Liver (tissue), 7 donors: ENCODE measurements at regions not wholly inside any gene's neighbourhood (a gene's known extent, or its start where the extent isn't known, plus 50 kb on each side); places are given as distances from the start of the nearest gene placed in this dataset.

ENCODE experiments used
- DNase-seq: peaks from one replicate; pipeline ENCODE4 v3.0.0-alpha.2; 2017; ENCODE audit warnings: low spot score
- H3K27ac ChIP-seq, 2 donors: one replicate each; pipeline ENCODE4 v1.7.0; 2013; ENCODE audit warnings: inconsistent platforms in 2 of 2, low read length in 2 of 2, control low read depth in 1 of 2, low read depth in 1 of 2, mild to moderate bottlenecking in 1 of 2
- H3K27me3 ChIP-seq, 4 donors: one replicate each; pipeline versions ENCODE4 v1.6.1 to v1.7.0; 2013; ENCODE audit warnings: low read length in 3 of 4, inconsistent platforms in 1 of 4, mild to moderate bottlenecking in 1 of 4, moderate library complexity in 1 of 4; ENCODE audit not compliant: control insufficient read depth in 4 of 4, insufficient read depth in 4 of 4
- H3K36me3 ChIP-seq, 4 donors: one replicate each; pipeline versions ENCODE4 v1.6.1 to v1.7.0; 2013; ENCODE audit warnings: low read length in 3 of 4, mild to moderate bottlenecking in 3 of 4, low read depth in 1 of 4, moderate library complexity in 1 of 4; ENCODE audit not compliant: control insufficient read depth in 4 of 4, insufficient read depth in 3 of 4
- H3K4me1 ChIP-seq, 4 donors: one replicate each; pipeline versions ENCODE4 v1.6.1 to v1.7.0; 2013; ENCODE audit warnings: low read length in 3 of 4, mild to moderate bottlenecking in 3 of 4, moderate library complexity in 1 of 4; ENCODE audit not compliant: control insufficient read depth in 4 of 4, insufficient read depth in 4 of 4
- H3K4me3 ChIP-seq, 3 donors: one replicate each; pipeline versions ENCODE4 v1.6.1 to v1.7.0; 2013; ENCODE audit warnings: low read length in 3 of 3, control low read depth in 1 of 3, low read depth in 1 of 3, mild to moderate bottlenecking in 1 of 3
- H3K9ac ChIP-seq, 2 donors: one replicate each; pipeline ENCODE4 v1.7.0; 2013; ENCODE audit warnings: low read length in 2 of 2, mild to moderate bottlenecking in 2 of 2, moderate library complexity in 2 of 2, control low read depth in 1 of 2, low read depth in 1 of 2
- H3K9me3 ChIP-seq, 4 donors: one replicate each; pipeline versions ENCODE4 v1.6.1 to v1.7.0; 2013; ENCODE audit warnings: low read length in 3 of 4; ENCODE audit not compliant: control insufficient read depth in 4 of 4
- EGR1 ChIP-seq, 2 donors: IDR thresholded peaks; 2 replicates each; pipeline ENCODE4 v1.6.1; 2016 to 2018; ENCODE audit warnings: antibody characterized with exemption in 2 of 2, low read depth in 2 of 2
- GABPA ChIP-seq, 2 donors: IDR thresholded peaks in 1 of 2; conservative IDR thresholded peaks in 1 of 2; 2 replicates each; pipeline ENCODE4 v1.6.1; 2016; ENCODE audit warnings: antibody characterized with exemption in 2 of 2, mild to moderate bottlenecking in 1 of 2, moderate library complexity in 1 of 2
- HNF4A ChIP-seq, 2 donors: conservative IDR thresholded peaks; 2 replicates each; pipeline ENCODE4 v1.6.1; 2016; ENCODE audit warnings: antibody characterized with exemption in 2 of 2, mild to moderate bottlenecking in 2 of 2
- JUND ChIP-seq, 2 donors: IDR thresholded peaks; 2 replicates each; pipeline ENCODE4 v1.6.1; 2016; ENCODE audit warnings: antibody characterized with exemption in 2 of 2
- TAF1 ChIP-seq: conservative IDR thresholded peaks from 2 replicates; pipeline ENCODE4 v1.6.1; 2016; ENCODE audit warnings: antibody characterized with exemption, mild to moderate bottlenecking
- YY1 ChIP-seq: IDR thresholded peaks from 2 replicates; pipeline ENCODE4 v1.6.1; 2016; ENCODE audit warnings: antibody characterized with exemption, mild to moderate bottlenecking
- WGBS: extraction: QIAGEN DNeasy Blood & Tissue Kit; methylation state at CpG from one replicate; pipeline ENCODE4 v1.1.7; 2013; 5-methylcytosine and 5-hydroxymethylcytosine counted together
- TF ChIP-seq, protein P1 (sequence below): IDR thresholded peaks from 2 replicates; pipeline ENCODE4 v1.6.1; 2016; ENCODE audit warnings: antibody characterized with exemption
- TF ChIP-seq, protein P2 (sequence below): IDR thresholded peaks from 2 replicates; pipeline ENCODE4 v1.6.1; 2016; ENCODE audit warnings: antibody characterized with exemption, mild to moderate bottlenecking
- donor health status: healthy.
- donor health status: healthy.
- donor health status: healthy.
- donor health status: healthy.

DNA sequence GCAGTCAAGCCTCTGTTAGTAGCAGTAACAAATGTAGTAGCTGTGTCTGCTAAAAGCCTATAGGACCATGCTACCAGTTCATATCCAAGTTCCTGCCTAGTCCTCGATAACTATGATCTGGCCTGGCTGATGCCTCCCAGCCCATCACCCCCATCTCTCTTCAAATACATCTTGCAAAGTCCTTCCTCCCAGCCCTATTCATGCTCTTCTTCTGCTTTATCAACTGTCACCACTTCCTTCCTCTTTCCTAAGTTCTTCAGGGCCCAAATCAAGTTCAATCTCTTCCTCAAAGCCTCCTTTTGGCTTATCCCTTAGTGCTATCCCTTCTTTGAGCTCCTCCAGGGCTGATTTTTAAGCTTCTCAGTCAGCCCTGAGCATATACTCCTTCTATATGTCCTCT, 150.9 kb upstream of the THY1 start:
- Histone ChIP-seq H3K9ac (no peak overlapping the region), H3K9me3 (no peaks in the 10 kb centered on the region), H3K27ac (no peak overlapping the region), H3K4me3 (no peak overlapping the region), H3K4me1 (no peaks in the 10 kb centered on the region), H3K36me3 (no peaks in the 10 kb centered on the region), H3K27me3 (no peaks in the 10 kb centered on the region)
- TF ChIP-seq JUND (IDR thresholded peaks at IDR 0.05) = no peak
- no peak for DNase-seq
- WGBS = 75% methylated on average over 1 of the region's 1 CpG

DNA sequence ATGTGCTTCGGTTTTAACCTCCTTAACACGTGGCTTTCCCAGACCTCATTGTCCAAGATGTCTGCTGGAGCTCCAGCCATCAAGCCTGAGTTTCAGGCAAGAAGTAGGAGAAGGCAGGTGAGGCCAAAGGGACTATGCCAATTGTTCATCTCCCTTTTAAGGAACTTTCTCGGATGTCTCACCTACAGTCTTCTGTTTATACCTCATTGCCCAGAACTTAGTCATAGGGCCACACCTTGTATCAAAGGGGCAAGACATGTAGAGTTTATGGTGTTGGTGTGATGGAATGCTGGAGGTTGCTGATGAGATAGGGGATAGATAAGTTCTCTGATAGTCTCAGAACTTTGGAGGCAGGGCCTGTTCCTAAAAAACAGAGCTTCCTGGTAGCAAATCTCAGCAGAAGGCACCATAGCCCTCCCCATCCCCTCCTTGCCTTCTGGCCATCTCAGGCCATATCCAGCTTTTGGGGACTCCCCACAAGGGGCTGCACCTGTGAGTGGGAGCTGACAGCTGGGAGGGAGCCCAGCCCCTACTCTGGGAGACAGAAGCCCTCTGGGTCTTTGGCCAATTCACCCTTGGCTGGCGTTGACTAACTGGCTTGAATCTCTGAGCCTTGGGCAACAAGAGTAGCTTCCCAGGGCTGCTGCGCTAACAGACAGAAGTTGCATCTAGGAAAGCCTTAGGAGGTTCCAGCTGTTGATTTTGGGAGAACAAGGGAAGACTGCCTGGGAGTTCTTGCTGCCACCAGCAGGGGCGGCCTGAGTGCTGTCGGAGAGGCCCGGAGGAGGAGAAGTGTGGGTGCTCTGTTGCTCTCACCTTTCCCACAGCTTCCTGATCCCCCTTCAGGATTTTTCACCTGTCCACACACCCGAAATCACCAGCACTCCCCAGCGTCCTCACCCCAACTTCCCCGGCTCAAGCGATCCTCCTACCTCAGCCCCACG, 149.8 kb upstream of the THY1 start:
- TF ChIP-seq EGR1 (IDR thresholded peaks at IDR 0.05; ENCODE audit: low read depth in 2 of 2) = no peak
- TF ChIP-seq, protein P1, sequence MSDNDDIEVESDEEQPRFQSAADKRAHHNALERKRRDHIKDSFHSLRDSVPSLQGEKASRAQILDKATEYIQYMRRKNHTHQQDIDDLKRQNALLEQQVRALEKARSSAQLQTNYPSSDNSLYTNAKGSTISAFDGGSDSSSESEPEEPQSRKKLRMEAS = no peak
- WGBS = 88% methylated on average over 13 of the region's 13 CpGs
- no peaks in the 10 kb centered on the region for H3K36me3 ChIP-seq
- H3K27ac ChIP-seq = no peak overlapping the region
- H3K9ac ChIP-seq = no peak overlapping the region
- DNase-seq = no peak
- H3K9me3 ChIP-seq = no peaks in the 10 kb centered on the region
- no peak overlapping the region for H3K4me3 ChIP-seq
- no peaks in the 10 kb centered on the region for H3K4me1 ChIP-seq
- no peaks in the 10 kb centered on the region for H3K27me3 ChIP-seq

DNA sequence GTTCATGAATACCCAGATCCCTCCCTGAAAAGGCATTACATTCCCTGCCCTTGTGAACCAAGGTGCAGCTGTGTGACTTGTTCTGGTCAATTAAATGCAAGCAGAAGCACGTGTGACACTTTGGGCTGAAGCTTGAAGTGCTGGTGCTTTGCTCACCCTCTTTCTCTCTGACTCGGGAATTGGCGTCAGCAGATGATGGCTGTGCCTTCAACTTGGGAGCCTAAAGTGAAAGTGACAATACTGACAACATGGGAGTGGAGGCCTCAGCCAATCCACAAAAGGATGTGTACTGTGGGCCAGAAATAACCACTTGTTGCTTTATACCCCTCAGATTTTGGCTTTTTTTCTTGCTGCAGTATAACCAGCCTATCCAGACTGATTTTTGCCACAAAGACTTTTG, 148.3 kb upstream of the THY1 start:
- no peaks in the 10 kb centered on the region for H3K4me1 ChIP-seq
- TF ChIP-seq HNF4A (conservative IDR thresholded peaks at IDR 0.05) (no peak), GABPA (IDR thresholded peaks at IDR 0.05 in 1 of 2, conservative IDR thresholded peaks at IDR 0.05 in 1 of 2) (no peak), YY1 (no peak), TAF1 (no peak)
- TF ChIP-seq, protein P2, sequence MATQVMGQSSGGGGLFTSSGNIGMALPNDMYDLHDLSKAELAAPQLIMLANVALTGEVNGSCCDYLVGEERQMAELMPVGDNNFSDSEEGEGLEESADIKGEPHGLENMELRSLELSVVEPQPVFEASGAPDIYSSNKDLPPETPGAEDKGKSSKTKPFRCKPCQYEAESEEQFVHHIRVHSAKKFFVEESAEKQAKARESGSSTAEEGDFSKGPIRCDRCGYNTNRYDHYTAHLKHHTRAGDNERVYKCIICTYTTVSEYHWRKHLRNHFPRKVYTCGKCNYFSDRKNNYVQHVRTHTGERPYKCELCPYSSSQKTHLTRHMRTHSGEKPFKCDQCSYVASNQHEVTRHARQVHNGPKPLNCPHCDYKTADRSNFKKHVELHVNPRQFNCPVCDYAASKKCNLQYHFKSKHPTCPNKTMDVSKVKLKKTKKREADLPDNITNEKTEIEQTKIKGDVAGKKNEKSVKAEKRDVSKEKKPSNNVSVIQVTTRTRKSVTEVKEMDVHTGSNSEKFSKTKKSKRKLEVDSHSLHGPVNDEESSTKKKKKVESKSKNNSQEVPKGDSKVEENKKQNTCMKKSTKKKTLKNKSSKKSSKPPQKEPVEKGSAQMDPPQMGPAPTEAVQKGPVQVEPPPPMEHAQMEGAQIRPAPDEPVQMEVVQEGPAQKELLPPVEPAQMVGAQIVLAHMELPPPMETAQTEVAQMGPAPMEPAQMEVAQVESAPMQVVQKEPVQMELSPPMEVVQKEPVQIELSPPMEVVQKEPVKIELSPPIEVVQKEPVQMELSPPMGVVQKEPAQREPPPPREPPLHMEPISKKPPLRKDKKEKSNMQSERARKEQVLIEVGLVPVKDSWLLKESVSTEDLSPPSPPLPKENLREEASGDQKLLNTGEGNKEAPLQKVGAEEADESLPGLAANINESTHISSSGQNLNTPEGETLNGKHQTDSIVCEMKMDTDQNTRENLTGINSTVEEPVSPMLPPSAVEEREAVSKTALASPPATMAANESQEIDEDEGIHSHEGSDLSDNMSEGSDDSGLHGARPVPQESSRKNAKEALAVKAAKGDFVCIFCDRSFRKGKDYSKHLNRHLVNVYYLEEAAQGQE = no peak
- no peak overlapping the region for H3K9ac ChIP-seq
- WGBS = 56% methylated on average over 3 of the region's 3 CpGs
- no peaks in the 10 kb centered on the region for H3K27me3 ChIP-seq
- no peak for DNase-seq
- H3K4me3 ChIP-seq = no peak overlapping the region
- no peaks in the 10 kb centered on the region for H3K36me3 ChIP-seq
- no peak overlapping the region for H3K27ac ChIP-seq
- H3K9me3 ChIP-seq = no peaks in the 10 kb centered on the region
